ENCODE measurements at regions not wholly inside any gene's neighbourhood (a gene's known extent, or its start where the extent isn't known, plus 50 kb on each side); places are given as distances from the start of the nearest gene placed in this dataset.

DNA sequence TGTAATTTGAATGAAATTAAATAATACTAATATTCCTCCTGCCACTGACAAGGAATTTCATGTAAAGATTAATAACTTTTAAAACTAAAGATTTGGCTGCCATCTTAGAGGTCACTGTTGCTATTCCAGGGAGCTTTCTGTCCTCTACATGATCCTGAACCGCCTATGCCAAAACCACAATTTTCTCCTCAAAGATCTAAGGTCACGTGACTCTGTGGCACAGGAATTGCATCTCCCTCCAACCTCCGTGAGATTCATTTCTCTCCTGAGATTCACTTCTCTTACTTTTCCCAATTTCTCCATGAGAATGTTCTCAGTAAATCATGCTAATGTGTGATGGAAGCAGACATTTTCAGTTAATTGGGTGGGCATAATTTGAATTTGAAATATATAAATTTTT is 379.6 kb upstream of the TSHZ2 start:
- no TSS peak for BruUV-seq (replicated peaks)
- DNase-seq (ENCODE audit: low spot score) = no peak
- H3K4me1 ChIP-seq (ENCODE audit: insufficient read depth, low read length, poor library complexity, severe bottlenecking) = no peaks in the 10 kb centered on the region
- H3K4me3 ChIP-seq (ENCODE audit: low read depth, low read length, poor library complexity, severe bottlenecking) = no peak overlapping the region
- no peak overlapping the region for H3K27ac ChIP-seq (ENCODE audit: low read depth, low read length, poor library complexity, severe bottlenecking)
- POLR2A ChIA-PET (ENCODE audit: low non-redundant PET) = no interaction called here
- intact Hi-C loops (cut with micrococcal nuclease; ENCODE audit: unreplicated experiment) = no loop called here
- CTCF ChIA-PET = no interaction called here
- no peaks in the 10 kb centered on the region for H3K9me3 ChIP-seq (ENCODE audit: low read depth, low read length, poor library complexity, severe bottlenecking)
- H3K36me3 ChIP-seq (ENCODE audit: insufficient read depth, low read length, poor library complexity, severe bottlenecking) = no peaks in the 10 kb centered on the region
- TF ChIP-seq CTCF (conservative IDR thresholded peaks at IDR 0.05; ENCODE audit: low read depth, low read length) = no peak
- TF ChIP-seq EZH2 (IDR thresholded peaks at IDR 0.05; ENCODE audit: borderline replicate concordance, low read depth, low read length, poor library complexity, severe bottlenecking) = no peak
- no peaks in the 10 kb centered on the region for H3K27me3 ChIP-seq (replicated peaks; ENCODE audit: insufficient read depth, low read depth, low read length, poor library complexity)

DNA sequence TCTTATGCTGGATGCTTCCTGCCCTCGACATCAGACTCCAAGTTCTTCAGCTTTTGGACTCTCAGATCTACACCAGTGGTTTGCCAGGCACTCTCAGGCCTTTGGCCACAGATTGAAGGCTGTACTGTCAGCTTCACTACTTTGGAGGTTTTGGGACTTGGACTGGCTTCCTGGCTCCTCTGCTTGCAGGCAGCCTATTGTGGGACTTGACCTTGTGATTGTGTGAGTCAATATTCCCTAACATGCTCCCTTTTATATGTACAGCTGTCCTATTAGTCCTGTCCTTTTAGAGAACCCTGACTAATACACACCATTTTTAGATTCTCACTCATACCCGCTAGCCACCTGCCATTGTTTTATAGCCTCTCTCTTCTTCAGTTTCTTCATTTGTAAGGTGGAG is 382.1 kb upstream of the TSHZ2 start:
- Histone ChIP-seq H3K4me1 (ENCODE audit: insufficient read depth, low read length, poor library complexity, severe bottlenecking) (no peaks in the 10 kb centered on the region), H3K9me3 (ENCODE audit: low read depth, low read length, poor library complexity, severe bottlenecking) (no peaks in the 10 kb centered on the region), H3K27ac (ENCODE audit: low read depth, low read length, poor library complexity, severe bottlenecking) (no peak overlapping the region), H3K27me3 (replicated peaks; ENCODE audit: insufficient read depth, low read depth, low read length, poor library complexity) (no peaks in the 10 kb centered on the region), H3K36me3 (ENCODE audit: insufficient read depth, low read length, poor library complexity, severe bottlenecking) (no peaks in the 10 kb centered on the region), H3K4me3 (ENCODE audit: low read depth, low read length, poor library complexity, severe bottlenecking) (no peak overlapping the region)
- no peak for TF ChIP-seq CTCF (conservative IDR thresholded peaks at IDR 0.05; ENCODE audit: low read depth, low read length)
- no peak for TF ChIP-seq EZH2 (IDR thresholded peaks at IDR 0.05; ENCODE audit: borderline replicate concordance, low read depth, low read length, poor library complexity, severe bottlenecking)
- BruUV-seq (replicated peaks) = no TSS peak
- CTCF ChIA-PET = no interaction called here
- intact Hi-C loops (cut with micrococcal nuclease; ENCODE audit: unreplicated experiment) = no loop called here
- DNase-seq (ENCODE audit: low spot score) = no peak
- POLR2A ChIA-PET (ENCODE audit: low non-redundant PET) = no interaction called here

GRCh38 chr20:52589251-52589812 is 382.8 kb upstream of the TSHZ2 start:
- Histone ChIP-seq H3K27ac (ENCODE audit: low read depth, low read length, poor library complexity, severe bottlenecking) (no peak overlapping the region), H3K27me3 (replicated peaks; ENCODE audit: insufficient read depth, low read depth, low read length, poor library complexity) (no peaks in the 10 kb centered on the region), H3K9me3 (ENCODE audit: low read depth, low read length, poor library complexity, severe bottlenecking) (no peaks in the 10 kb centered on the region), H3K4me3 (ENCODE audit: low read depth, low read length, poor library complexity, severe bottlenecking) (no peak overlapping the region), H3K36me3 (ENCODE audit: insufficient read depth, low read length, poor library complexity, severe bottlenecking) (no peaks in the 10 kb centered on the region), H3K4me1 (ENCODE audit: insufficient read depth, low read length, poor library complexity, severe bottlenecking) (no peaks in the 10 kb centered on the region)
- POLR2A ChIA-PET (ENCODE audit: low non-redundant PET) = no interaction called here
- CTCF ChIA-PET = no interaction called here
- no peak for TF ChIP-seq CTCF (conservative IDR thresholded peaks at IDR 0.05; ENCODE audit: low read depth, low read length)
- no peak for TF ChIP-seq EZH2 (IDR thresholded peaks at IDR 0.05; ENCODE audit: borderline replicate concordance, low read depth, low read length, poor library complexity, severe bottlenecking)
- intact Hi-C loops (cut with micrococcal nuclease; ENCODE audit: unreplicated experiment) = no loop called here
- no TSS peak for BruUV-seq (replicated peaks)
- DNase-seq (ENCODE audit: low spot score) = no peak
